ENCODE measurements at regions not wholly inside any gene's neighbourhood (a gene's known extent, or its start where the extent isn't known, plus 50 kb on each side); places are given as distances from the start of the nearest gene placed in this dataset.

DNA sequence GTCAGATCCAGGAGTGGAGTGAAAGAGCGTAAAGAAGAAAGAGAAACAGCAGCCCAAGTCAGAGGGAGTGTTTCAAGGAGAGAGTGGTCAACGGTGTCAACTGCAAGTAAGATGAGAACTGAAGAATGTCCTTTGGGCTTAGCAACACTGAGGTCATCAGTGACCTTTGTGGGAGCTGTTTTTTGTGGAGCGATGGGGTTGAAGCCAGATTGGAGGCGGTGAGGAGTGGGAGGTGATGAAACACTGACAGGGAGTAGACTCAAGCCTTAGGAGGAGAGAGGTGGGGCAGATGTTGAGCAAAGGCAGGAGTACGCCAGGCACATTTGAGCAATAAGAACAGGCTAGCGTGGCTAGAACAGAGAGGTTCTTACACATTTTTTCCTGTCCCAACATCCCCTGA lies 103.7 kb upstream of the GNAO1 start:
- DNase-seq, result no peak

DNA sequence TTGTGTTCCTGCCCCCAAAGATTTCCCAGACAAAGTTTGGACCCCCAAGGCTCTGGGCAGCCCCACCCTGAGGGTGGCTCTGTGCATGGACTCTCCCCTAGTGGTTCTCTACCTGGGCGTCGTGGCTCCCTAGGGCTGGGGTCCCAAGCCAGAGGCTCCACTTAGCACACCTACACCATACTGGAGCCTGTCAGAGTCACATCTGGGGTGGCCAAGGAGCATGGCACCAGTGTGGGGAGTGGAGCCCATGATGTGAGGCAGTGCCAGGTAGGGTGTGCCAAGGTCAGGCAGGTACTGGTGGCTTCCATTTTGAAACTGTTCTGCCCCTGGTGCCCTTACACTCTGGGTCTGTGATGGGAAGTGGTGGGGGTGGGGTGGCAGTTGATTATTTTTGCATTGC lies 109.9 kb upstream of the GNAO1 start:
- no peak for DNase-seq

DNA sequence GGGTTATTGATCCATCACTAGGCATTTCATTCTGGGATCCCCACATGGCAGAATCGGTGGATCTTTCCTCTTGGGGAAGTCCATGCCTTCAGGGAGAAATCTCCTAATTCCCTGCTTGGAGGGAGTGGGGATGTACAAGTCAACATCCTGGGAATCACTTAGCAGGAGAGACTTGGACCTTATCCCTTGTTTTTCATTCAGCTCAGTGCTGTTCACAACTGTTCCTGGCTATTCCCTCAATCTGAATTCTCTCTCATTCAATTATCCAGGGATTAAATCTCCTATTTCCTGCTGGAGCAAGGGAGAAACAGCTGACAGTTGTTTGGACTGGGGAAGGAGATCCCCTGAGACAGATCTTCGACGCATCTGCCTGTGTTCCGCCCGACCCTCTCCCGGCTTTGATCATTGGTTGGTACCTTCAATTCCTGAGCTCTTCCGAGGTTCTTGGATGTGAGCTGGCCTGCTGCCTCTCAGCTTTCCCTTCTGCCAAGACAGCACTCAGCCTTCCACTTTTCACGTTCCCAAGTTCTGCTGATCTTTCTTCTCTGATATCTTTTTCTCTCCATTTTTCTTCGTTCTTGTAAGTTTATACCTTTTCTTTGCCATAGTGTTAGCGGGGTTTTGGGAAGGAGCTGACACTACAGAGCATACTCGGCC lies 115.4 kb upstream of the GNAO1 start:
- no peak for DNase-seq

- no peak for DNase-seq
Measured at GRCh38 chr16:56073508-56073907, 117.8 kb upstream of the GNAO1 start.

- DNase-seq, result no peak
Measured at GRCh38 chr16:56072096-56072495, 119.2 kb upstream of the GNAO1 start.

GRCh38 chr16:56068816-56069215 lies 122.5 kb upstream of the GNAO1 start:
- DNase-seq, result no peak

- no peak for DNase-seq
Measured at GRCh38 chr16:56068314-56068713, 123.0 kb upstream of the GNAO1 start.

DNA sequence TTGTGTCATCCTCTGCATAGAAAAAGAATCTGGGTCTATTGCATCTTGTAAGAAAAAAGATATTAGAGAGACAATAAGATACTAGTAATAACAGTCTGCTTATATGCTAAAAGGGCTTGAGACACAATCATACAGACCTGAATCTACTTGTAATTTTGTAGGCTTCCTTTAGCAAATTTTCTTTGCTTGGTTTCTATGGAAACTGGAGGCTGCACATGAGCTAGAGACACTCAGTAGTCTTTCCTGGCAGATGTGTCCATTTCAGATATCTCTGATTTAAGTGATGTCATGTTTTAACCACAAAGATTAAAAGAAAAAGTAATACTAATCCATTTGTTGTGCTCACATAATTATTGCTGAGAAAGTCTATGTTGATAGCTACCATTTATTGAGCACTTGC lies 123.9 kb upstream of the GNAO1 start:
- DNase-seq, result no peak

GRCh38 chr16:56066617-56067016 lies 124.7 kb upstream of the GNAO1 start:
- DNase-seq, result no peak

- DNase-seq, result no peak
Measured at GRCh38 chr16:56063111-56063510, 128.2 kb upstream of the GNAO1 start.

DNA sequence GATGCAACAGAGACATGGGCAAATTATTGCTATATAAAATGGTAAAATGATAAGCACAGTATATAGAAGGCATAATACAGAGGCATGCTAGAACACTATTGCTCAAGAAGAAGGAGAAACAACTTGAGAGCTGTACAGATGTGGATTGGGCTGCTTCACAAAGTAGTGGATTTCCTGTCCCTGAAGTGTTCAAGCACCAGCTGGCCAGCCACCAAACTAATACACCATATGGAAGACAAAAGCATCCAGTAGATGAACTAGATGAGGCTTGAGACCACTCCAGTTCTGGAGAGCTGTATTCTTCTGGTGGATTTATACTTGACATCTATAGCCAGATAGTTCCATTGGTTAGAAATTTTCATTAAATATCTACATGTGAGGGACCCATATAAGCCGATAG lies 134.1 kb upstream of the GNAO1 start:
- DNase-seq, result no peak

- no peak for DNase-seq
Measured at GRCh38 chr16:56050916-56051315, 140.4 kb upstream of the GNAO1 start.

DNA sequence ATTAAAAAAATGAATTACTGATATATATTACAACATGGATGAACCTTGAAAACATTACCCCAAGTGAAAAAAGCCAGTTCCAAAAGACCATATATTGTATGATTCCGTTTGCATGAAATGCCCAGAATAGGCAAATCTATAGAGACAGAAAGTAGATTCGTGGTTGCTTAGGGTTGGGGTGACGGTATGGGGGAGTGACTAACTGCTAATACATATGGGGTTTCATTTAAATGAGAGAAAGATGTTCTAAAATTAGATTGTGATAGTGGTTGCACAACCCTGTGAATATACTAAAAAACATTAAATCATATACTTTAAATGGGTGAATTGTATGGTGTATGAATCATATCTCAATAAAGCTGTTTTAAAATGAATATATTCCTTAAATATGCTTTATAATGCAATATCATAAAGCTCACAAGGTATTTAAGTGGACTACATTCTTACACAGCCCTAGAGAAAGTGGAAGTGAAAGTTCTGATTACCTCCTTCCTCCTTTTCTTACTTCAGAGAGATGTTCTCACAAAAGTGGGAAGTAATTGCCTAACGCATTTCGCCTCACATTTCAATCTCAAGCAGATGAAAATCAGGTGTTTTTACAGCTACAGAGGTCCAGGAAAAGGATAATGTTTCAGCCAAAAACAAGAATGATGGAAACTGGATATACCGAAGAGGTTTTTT lies 142.7 kb upstream of the GNAO1 start:
- no peak for DNase-seq

DNA sequence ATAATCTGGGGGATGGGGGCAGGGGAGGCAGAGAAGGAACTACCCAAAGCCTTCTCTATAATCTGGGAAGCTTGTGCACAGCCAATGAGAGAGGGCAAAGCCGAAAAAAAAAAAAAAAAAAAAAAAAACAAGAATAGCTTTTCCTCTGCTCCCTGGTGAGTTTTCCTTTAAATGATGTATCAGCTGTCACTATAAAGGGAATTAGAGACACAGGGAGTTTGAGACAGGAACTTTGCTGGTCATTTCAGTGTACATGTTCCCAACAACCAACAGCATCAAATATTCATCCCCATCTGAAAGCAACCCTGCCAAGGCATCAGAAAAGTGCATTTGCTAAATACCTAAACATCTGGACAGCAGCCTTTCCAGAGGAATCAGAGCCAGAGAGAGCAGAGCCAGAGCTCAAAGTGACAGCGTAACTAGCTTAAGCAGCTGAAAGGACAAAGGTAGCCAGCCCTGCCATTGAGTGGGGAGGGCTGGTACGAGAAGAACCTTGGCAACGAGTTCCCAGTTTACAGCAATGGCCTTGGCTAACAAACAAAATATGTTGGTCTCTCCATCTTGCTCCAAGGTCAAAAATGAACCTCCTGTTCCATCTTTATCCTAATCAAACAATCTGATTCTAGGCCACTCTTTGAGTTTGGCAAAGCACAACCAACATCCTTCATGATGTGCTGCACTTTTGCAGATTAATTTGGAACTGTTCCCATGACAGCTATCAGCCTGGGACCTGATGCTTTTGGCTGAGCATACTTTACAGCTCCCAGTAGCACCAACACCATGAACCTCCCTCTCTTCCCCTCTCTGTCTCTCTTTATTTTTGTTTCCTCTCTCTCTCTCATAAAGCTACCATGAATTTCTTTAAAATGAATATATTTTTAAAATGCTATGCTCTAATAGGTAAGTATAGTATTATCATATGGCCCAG lies 143.7 kb upstream of the GNAO1 start:
- no peak for DNase-seq

DNA sequence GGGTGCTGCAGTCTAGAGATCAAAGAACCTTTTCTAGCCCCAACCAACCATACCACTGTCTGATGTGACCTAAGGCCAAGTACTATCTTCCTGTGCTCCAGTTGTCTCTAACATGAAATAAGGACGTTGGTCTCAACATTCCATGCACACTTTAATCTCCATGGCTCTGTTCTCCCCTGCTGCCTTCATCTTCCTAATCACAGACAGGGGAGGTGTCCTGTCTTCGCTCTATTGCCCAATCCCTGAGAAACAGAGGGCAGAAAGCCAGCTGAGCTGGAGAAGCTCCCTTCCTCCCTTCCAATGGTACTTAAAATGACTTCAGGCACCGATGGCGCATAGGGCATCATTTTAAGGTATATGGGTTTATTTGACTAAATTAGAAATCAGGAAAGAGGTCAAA lies 148.9 kb upstream of the GNAO1 start:
- DNase-seq, result no peak

- DNase-seq, result peak; percentile 45
Measured at GRCh38 chr16:56041556-56042140, 149.6 kb upstream of the GNAO1 start.

- no peak for DNase-seq
Measured at GRCh38 chr16:56038564-56039098, 152.7 kb upstream of the GNAO1 start.

DNA sequence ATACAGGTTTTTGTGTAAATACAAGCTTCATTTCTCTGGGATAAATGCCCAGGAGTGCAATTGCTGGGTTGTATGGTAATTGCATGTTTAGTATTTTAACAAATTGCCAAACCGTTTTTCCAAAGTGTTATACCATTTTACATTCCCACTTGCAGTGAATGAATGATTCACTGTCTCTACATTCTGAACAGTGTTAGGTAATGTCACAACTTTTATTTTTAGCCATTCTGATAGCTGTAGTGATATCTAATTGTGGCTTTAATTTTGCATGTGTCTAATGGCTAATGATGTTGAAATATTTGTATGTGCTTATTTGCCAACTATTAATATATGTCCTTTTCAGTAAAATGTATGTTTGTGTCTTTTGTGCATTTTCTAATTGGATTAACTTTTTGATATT lies 156.9 kb upstream of the CES5A start:
- DNase-seq, result peak; percentile 21

- no peak for DNase-seq
Measured at GRCh38 chr16:56029026-56029425, 153.9 kb upstream of the CES5A start.

GRCh38 chr16:56022818-56023217 lies 147.6 kb upstream of the CES5A start:
- no peak for DNase-seq

DNA sequence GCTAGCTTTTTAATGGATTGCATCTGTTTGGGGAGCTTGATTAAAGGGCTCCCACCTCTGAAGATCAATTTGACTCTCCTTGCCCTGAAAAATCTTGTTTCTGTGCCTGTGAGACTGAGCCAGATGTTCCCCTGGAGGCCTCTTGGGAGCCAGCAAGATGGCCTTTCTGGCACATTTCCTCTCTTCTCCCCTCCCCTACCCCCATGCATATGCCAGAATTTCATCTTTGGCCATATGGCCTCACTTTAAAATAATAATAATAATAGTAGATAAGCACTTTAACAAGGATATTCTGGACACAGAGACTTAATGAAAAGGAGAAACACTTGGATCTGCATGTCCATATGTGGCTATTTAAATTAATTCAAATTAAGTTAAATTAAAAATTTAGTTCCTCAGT lies 144.1 kb upstream of the CES5A start:
- DNase-seq, result no peak

DNA sequence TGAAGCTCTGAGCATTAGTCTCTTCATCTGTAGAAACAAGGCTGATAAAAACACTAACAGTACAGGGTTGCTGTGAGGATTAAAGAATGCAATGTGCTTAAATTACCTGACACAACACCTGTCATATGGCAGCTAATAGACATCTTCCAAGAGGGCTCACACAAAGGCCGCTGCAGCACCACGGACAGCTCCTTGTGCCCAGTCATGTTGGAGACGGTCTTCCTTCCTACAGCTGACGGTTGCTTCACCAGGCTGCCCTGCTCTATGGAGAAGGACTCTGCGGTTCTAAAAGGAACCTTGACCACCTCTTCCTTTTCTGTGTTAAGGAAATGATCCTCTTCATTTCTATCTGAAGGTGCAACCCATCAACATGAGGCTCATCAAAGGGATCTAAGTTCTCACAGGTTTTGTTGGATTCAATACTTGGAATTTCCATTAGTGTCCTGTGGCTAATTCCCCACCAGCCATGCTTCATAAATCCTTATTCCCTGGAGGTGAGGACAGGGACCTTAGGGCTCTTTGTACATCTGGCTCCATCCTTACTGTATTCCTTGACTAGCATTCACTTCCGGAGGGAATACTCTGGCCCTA lies 138.9 kb upstream of the CES5A start:
- no peak for DNase-seq

GRCh38 chr16:56012482-56012811 lies 137.3 kb upstream of the CES5A start:
- no peak for DNase-seq

Data from NCI-H1105 treated with DMSO at 0.1 percent for 48 hours (cell line).